Mesendoderm (in vitro differentiated cells): ENCODE measurements at regions not wholly inside any gene's neighbourhood (a gene's known extent, or its start where the extent isn't known, plus 50 kb on each side); places are given as distances from the start of the nearest gene placed in this dataset.
A peak's percentile ranks its signal among the peaks of the same experiment; 100 is the strongest.

Source experiments
- DNase-seq: peaks from one replicate; pipeline ENCODE4 v3.0.0; 2013
- H2AK5ac ChIP-seq: 2 replicates; pipeline ENCODE4 v1.6.1; 2013; ENCODE audit warnings: low read length, inconsistent platforms
- H2BK120ac ChIP-seq: 2 replicates; pipeline ENCODE4 v1.6.1; 2013; ENCODE audit warnings: low read depth, mild to moderate bottlenecking, low read length, moderate library complexity, mixed read lengths
- H2BK15ac ChIP-seq: replicated peaks from 2 replicates; pipeline ENCODE4 v1.6.1; 2013; ENCODE audit warnings: low read depth, mild to moderate bottlenecking, moderate library complexity
- H2BK5ac ChIP-seq: 2 replicates; pipeline ENCODE4 v1.6.1; 2013; ENCODE audit warnings: low read length, inconsistent platforms
- H3K18ac ChIP-seq: 2 replicates; pipeline ENCODE4 v1.6.1; 2013; ENCODE audit warnings: mild to moderate bottlenecking, low read length, mixed read lengths
- H3K23ac ChIP-seq: one replicate; pipeline ENCODE4 v1.6.1; 2013; ENCODE audit warnings: low read length
- H3K27ac ChIP-seq: 2 replicates; pipeline ENCODE4 v1.5.1; 2013; ENCODE audit warnings: low read depth, mild to moderate bottlenecking, inconsistent platforms, low read length, moderate library complexity
- H3K27me3 ChIP-seq: 2 replicates; pipeline ENCODE4 v1.6.1; 2013; ENCODE audit warnings: low read length, control low read depth, mild to moderate bottlenecking, inconsistent platforms; ENCODE audit not compliant: insufficient read depth, poor library complexity
- H3K36me3 ChIP-seq: 2 replicates; pipeline ENCODE4 v1.6.1; 2013; ENCODE audit warnings: low read length, inconsistent platforms; ENCODE audit not compliant: control insufficient read depth, insufficient read depth
- H3K4ac ChIP-seq: one replicate; pipeline ENCODE4 v1.6.1; 2013; ENCODE audit warnings: low read depth, mild to moderate bottlenecking, low read length, moderate library complexity
- H3K4me1 ChIP-seq: 2 replicates; pipeline ENCODE4 v1.6.1; 2013; ENCODE audit warnings: low read depth, low read length, inconsistent platforms; ENCODE audit not compliant: control insufficient read depth
- H3K4me2 ChIP-seq: 2 replicates; pipeline ENCODE4 v1.6.1; 2013; ENCODE audit warnings: low read length
- H3K4me3 ChIP-seq: 2 replicates; pipeline ENCODE4 v1.5.1; 2013; ENCODE audit warnings: mild to moderate bottlenecking, low read length
- H3K56ac ChIP-seq: one replicate; pipeline ENCODE4 v1.6.1; 2013; ENCODE audit warnings: low read length
- H3K79me1 ChIP-seq: 2 replicates; pipeline ENCODE4 v1.6.1; 2013; ENCODE audit warnings: low read length, inconsistent platforms
- H3K79me2 ChIP-seq: 2 replicates; pipeline ENCODE4 v1.6.1; 2013; ENCODE audit warnings: mild to moderate bottlenecking, low read length; ENCODE audit not compliant: control insufficient read depth, insufficient read depth
- H3K9ac ChIP-seq: 2 replicates; pipeline ENCODE4 v1.6.1; 2013; ENCODE audit warnings: low read length, inconsistent platforms
- H4K5ac ChIP-seq: one replicate; pipeline ENCODE4 v1.6.1; 2013; ENCODE audit warnings: low read length
- H4K8ac ChIP-seq: one replicate; pipeline ENCODE4 v1.6.1; 2013; ENCODE audit warnings: low read depth, mild to moderate bottlenecking, control low read depth, low read length, moderate library complexity
- WGBS: extraction: QIAGEN DNeasy Blood & Tissue Kit; methylation state at CpG from one replicate; pipeline ENCODE4 v1.1.7; 2013; ENCODE audit warnings: low lambda C conversion rate, missing lambda C conversion rate; ENCODE audit not compliant: insufficient coverage; ENCODE audit errors: extremely low coverage; 5-methylcytosine and 5-hydroxymethylcytosine counted together

- Histone ChIP-seq H3K27ac (no peak overlapping the region), H3K23ac (no peak overlapping the region), H4K5ac (no peak overlapping the region), H3K79me2 (no peaks in the 10 kb centered on the region), H3K79me1 (no peaks in the 10 kb centered on the region), H3K4me3 (no peak overlapping the region), H3K4me2 (no peak overlapping the region), H2AK5ac (no peak overlapping the region), H3K56ac (no peak overlapping the region), H3K36me3 (no peaks in the 10 kb centered on the region), H3K4me1 (no peaks in the 10 kb centered on the region), H3K9ac (no peak overlapping the region), H3K27me3 (no peaks in the 10 kb centered on the region), H2BK5ac (no peak overlapping the region), H3K18ac (peak overlapping the region; percentile 51), H4K8ac (no peak overlapping the region), H2BK15ac (no peak overlapping the region), H3K4ac (no peak overlapping the region), H2BK120ac (no peak overlapping the region)
- no CpG with 5 or more reads among the region's 4 CpGs for WGBS
- no peak for DNase-seq
These were observed 354.4 kb upstream of the RSPO3 start for GRCh38 chr6:126764104-126764503.

GRCh38 chr6:126764671-126765070 lies 353.8 kb upstream of the RSPO3 start:
- H4K8ac ChIP-seq: no peak overlapping the region
- H2AK5ac ChIP-seq: no peak overlapping the region
- peaks cover 1% of the 10 kb centered on the region for H3K4me1 ChIP-seq
- H3K4me2 ChIP-seq: no peak overlapping the region
- H3K36me3 ChIP-seq: no peaks in the 10 kb centered on the region
- no peak overlapping the region for H3K9ac ChIP-seq
- no peak overlapping the region for H3K4me3 ChIP-seq
- no peaks in the 10 kb centered on the region for H3K27me3 ChIP-seq
- no peak overlapping the region for H2BK5ac ChIP-seq
- peak; percentile 53 for DNase-seq
- H2BK120ac ChIP-seq: no peak overlapping the region
- H3K23ac ChIP-seq: no peak overlapping the region
- no peaks in the 10 kb centered on the region for H3K79me2 ChIP-seq
- H4K5ac ChIP-seq: no peak overlapping the region
- no peak overlapping the region for H3K56ac ChIP-seq
- no peak overlapping the region for H3K18ac ChIP-seq
- no peak overlapping the region for H3K27ac ChIP-seq
- no peaks in the 10 kb centered on the region for H3K79me1 ChIP-seq
- H3K4ac ChIP-seq: no peak overlapping the region
- H2BK15ac ChIP-seq: no peak overlapping the region
- no CpG with 5 or more reads among the region's 4 CpGs for WGBS

GRCh38 chr6:126766820-126767219 lies 351.7 kb upstream of the RSPO3 start:
- Histone ChIP-seq H3K79me2 (no peaks in the 10 kb centered on the region), H2AK5ac (no peak overlapping the region), H4K5ac (no peak overlapping the region), H2BK15ac (no peak overlapping the region), H3K4me3 (no peak overlapping the region), H3K23ac (no peak overlapping the region), H3K36me3 (no peaks in the 10 kb centered on the region), H3K18ac (no peak overlapping the region), H3K4me2 (no peak overlapping the region), H3K4ac (no peak overlapping the region), H2BK120ac (no peak overlapping the region), H4K8ac (no peak overlapping the region), H3K56ac (no peak overlapping the region), H3K9ac (no peak overlapping the region), H2BK5ac (no peak overlapping the region), H3K27me3 (no peaks in the 10 kb centered on the region), H3K79me1 (no peaks in the 10 kb centered on the region), H3K27ac (no peak overlapping the region), H3K4me1 (peaks cover 1% of the 10 kb centered on the region)
- DNase-seq: no peak
- 90% methylated on average over 2 of the region's 3 CpGs for WGBS

GRCh38 chr6:126767711-126768110 lies 350.8 kb upstream of the RSPO3 start:
- Histone ChIP-seq H3K27ac (no peak overlapping the region), H2AK5ac (no peak overlapping the region), H4K5ac (no peak overlapping the region), H3K56ac (no peak overlapping the region), H3K4me2 (no peak overlapping the region), H3K79me2 (no peaks in the 10 kb centered on the region), H2BK120ac (no peak overlapping the region), H3K79me1 (no peaks in the 10 kb centered on the region), H3K27me3 (no peaks in the 10 kb centered on the region), H3K36me3 (no peaks in the 10 kb centered on the region), H3K4ac (no peak overlapping the region), H2BK15ac (no peak overlapping the region), H3K23ac (no peak overlapping the region), H3K18ac (no peak overlapping the region), H3K9ac (no peak overlapping the region), H3K4me3 (no peak overlapping the region), H4K8ac (no peak overlapping the region), H3K4me1 (peaks cover 1% of the 10 kb centered on the region), H2BK5ac (no peak overlapping the region)
- no CpG with 5 or more reads among the region's 1 CpG for WGBS
- DNase-seq: no peak

DNA sequence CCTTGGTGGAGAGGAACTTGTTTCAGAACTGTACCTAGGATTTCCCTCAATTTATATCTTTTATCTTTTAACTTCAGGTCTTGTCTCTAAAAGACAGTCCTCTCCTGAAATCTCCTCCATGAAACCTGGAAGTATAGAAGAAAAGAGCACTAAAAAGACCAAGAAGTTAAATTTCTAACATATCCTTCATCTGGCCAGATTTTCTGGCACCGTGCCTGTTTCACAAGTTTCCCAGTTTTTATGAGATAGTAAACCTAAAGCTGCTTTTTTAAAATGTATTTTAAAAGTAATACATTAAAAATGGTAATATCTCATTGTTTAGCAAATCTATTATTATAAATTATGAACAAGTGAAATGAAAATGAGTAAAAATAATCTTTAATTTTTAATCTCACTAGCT lies 348.3 kb upstream of the RSPO3 start:
- Histone ChIP-seq H3K23ac (no peak overlapping the region), H3K36me3 (no peaks in the 10 kb centered on the region), H3K27ac (no peak overlapping the region), H2BK5ac (no peak overlapping the region), H3K18ac (no peak overlapping the region), H2BK15ac (no peak overlapping the region), H3K79me2 (no peaks in the 10 kb centered on the region), H3K79me1 (no peaks in the 10 kb centered on the region), H2BK120ac (no peak overlapping the region), H4K8ac (no peak overlapping the region), H3K9ac (no peak overlapping the region), H3K56ac (no peak overlapping the region), H3K4me1 (peaks cover 9% of the 10 kb centered on the region), H3K4ac (no peak overlapping the region), H3K27me3 (no peaks in the 10 kb centered on the region), H3K4me2 (no peak overlapping the region), H4K5ac (no peak overlapping the region), H2AK5ac (no peak overlapping the region), H3K4me3 (no peak overlapping the region)
- no peak for DNase-seq
- no CpG with 5 or more reads among the region's 1 CpG for WGBS

DNA sequence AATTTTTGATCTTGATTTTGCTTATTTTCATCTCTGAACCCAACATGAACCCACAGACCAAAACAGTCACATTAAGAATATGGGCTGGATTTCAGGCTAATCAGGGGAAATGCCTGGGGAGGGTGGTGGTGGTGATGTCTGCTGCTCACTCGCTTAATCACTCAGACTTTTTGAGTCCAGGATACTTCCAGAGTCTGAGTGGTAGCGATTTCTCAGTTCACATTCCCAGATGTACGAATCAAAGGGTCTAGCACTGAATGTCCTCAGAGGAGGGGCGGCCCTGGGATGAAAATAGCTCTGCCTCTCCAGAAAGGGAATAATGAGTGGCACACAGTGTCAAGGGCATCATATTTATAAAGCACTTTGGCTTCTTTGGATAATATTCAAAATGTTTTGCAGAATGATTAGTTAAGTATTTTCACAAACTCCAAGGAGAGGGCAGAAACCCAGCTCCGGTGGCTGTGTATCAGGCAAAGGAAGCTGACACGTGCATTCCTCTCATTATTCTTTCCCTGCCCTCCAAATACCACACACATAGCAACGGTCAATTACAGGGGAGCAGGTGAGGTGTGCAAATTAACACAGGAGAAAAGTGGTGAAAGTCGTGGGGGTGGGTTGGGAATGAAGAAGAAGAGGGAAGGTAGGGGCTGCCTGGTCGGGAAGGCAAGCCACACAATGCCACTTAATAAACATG lies 345.2 kb upstream of the RSPO3 start:
- Histone ChIP-seq H3K4me2 (no peak overlapping the region), H2BK120ac (no peak overlapping the region), H2AK5ac (no peak overlapping the region), H2BK15ac (no peak overlapping the region), H2BK5ac (no peak overlapping the region), H3K79me2 (no peaks in the 10 kb centered on the region), H3K4me1 (peaks cover 9% of the 10 kb centered on the region), H3K18ac (no peak overlapping the region), H4K8ac (no peak overlapping the region), H3K36me3 (no peaks in the 10 kb centered on the region), H4K5ac (no peak overlapping the region), H3K9ac (no peak overlapping the region), H3K4ac (no peak overlapping the region), H3K79me1 (no peaks in the 10 kb centered on the region), H3K27me3 (no peaks in the 10 kb centered on the region), H3K27ac (no peak overlapping the region), H3K4me3 (no peak overlapping the region), H3K23ac (no peak overlapping the region), H3K56ac (peak overlapping the region; percentile 40)
- peak; percentile 64 for DNase-seq
- no CpG with 5 or more reads among the region's 9 CpGs for WGBS
